CD14-positive monocyte (primary cell): ENCODE measurements at regions not wholly inside any gene's neighbourhood (a gene's known extent, or its start where the extent isn't known, plus 50 kb on each side); places are given as distances from the start of the nearest gene placed in this dataset.

Source experiments
- DNase-seq, 3 donors: peaks; one replicate each; pipeline ENCODE4 v3.0.0-alpha.2; 2011 to 2022
- H2AFZ ChIP-seq: 2 replicates; pipeline ENCODE4 v1.6.0; 2012; ENCODE audit warnings: mild to moderate bottlenecking, low read depth, low read length, inconsistent platforms; ENCODE audit not compliant: insufficient read depth, poor library complexity, severe bottlenecking
- H3K27ac ChIP-seq, 2 donors: 1 replicate in 1 of 2; 2 replicates in 1 of 2; pipeline ENCODE4 v1.5.1; 2012 to 2013; ENCODE audit warnings: low read length in 2 of 2, control low read depth in 1 of 2, inconsistent platforms in 1 of 2, low read depth in 1 of 2, mild to moderate bottlenecking in 1 of 2
- H3K27me3 ChIP-seq, 2 donors: one replicate each; pipeline versions ENCODE4 v1.6.0 to v1.6.1; 2011 to 2013; ENCODE audit warnings: low read length in 2 of 2; ENCODE audit not compliant: control insufficient read depth in 2 of 2, insufficient read depth in 2 of 2
- H3K36me3 ChIP-seq, 2 donors: replicated peaks in 1 of 2; 1 replicate in 1 of 2; 2 replicates in 1 of 2; pipeline versions ENCODE4 v1.5.1 to v1.6.1; 2012 to 2013; ENCODE audit warnings: low read length in 2 of 2, control low read depth in 1 of 2, inconsistent platforms in 1 of 2, mild to moderate bottlenecking in 1 of 2; ENCODE audit not compliant: insufficient read depth in 2 of 2, control insufficient read depth in 1 of 2
- H3K4me1 ChIP-seq, 2 donors: 1 replicate in 1 of 2; 2 replicates in 1 of 2; pipeline versions ENCODE4 v1.5.1 to v1.6.1; 2012 to 2013; ENCODE audit warnings: low read length in 2 of 2, control low read depth in 1 of 2, inconsistent platforms in 1 of 2, mild to moderate bottlenecking in 1 of 2, moderate library complexity in 1 of 2; ENCODE audit not compliant: insufficient read depth in 2 of 2, control insufficient read depth in 1 of 2
- H3K4me2 ChIP-seq: replicated peaks from 2 replicates; pipeline ENCODE3; 2012; ENCODE audit warnings: low read length, moderate library complexity, mild to moderate bottlenecking; ENCODE audit not compliant: poor library complexity, severe bottlenecking; ENCODE audit errors: extremely low read depth
- H3K4me3 ChIP-seq, 3 experiments: fragments of 200-600 bp in 1 of 3; sonication (generic) in 1 of 3; replicated peaks in 1 of 3; 1 replicate in 2 of 3; 2 replicates in 1 of 3; pipeline ENCODE4 v1.5.1; 2011 to 2013; ENCODE audit warnings: low read length in 3 of 3, mild to moderate bottlenecking in 3 of 3, control low read depth in 2 of 3, low read depth in 2 of 3, inconsistent platforms in 1 of 3, moderate library complexity in 1 of 3
- H3K79me2 ChIP-seq: 2 replicates; pipeline ENCODE4 v1.6.0; 2012; ENCODE audit warnings: mild to moderate bottlenecking, control low read depth, inconsistent platforms, low read length, moderate library complexity; ENCODE audit not compliant: insufficient read depth
- H3K9ac ChIP-seq: 2 replicates; pipeline ENCODE4 v1.6.0; 2017; ENCODE audit warnings: low read length, mild to moderate bottlenecking; ENCODE audit not compliant: insufficient read depth, poor library complexity, severe bottlenecking
- H3K9me3 ChIP-seq, 2 donors: replicated peaks in 1 of 2; 1 replicate in 1 of 2; 2 replicates in 1 of 2; pipeline versions ENCODE4 v1.5.1 to v1.6.1; 2012 to 2013; ENCODE audit warnings: low read length in 2 of 2, control low read depth in 1 of 2; ENCODE audit not compliant: control insufficient read depth in 1 of 2, insufficient read depth in 1 of 2
- H4K20me1 ChIP-seq: 2 replicates; pipeline ENCODE4 v1.6.0; 2012; ENCODE audit warnings: mild to moderate bottlenecking, low read length, control low read depth, moderate library complexity; ENCODE audit not compliant: insufficient read depth
- H3K27ac Mint-ChIP-seq, 7 donors: one replicate each; pipeline ENCODE4 v1.8.0; 2020; ENCODE audit warnings: mild to moderate bottlenecking in 7 of 7, mixed read lengths in 7 of 7, moderate library complexity in 6 of 7, inconsistent platforms in 2 of 7
- H3K27me3 Mint-ChIP-seq, 3 donors: one replicate each; pipeline ENCODE4 v1.8.0; 2021 to 2022; ENCODE audit warnings: low read depth in 3 of 3, mild to moderate bottlenecking in 3 of 3, mixed read lengths in 3 of 3, moderate library complexity in 3 of 3, inconsistent platforms in 1 of 3
- H3K36me3 Mint-ChIP-seq, 2 donors: one replicate each; pipeline ENCODE4 v1.8.0; 2020; ENCODE audit warnings: mixed read lengths in 2 of 2, inconsistent platforms in 1 of 2, mild to moderate bottlenecking in 1 of 2
- H3K4me1 Mint-ChIP-seq: one replicate; pipeline ENCODE4 v1.8.0; 2020; ENCODE audit warnings: mild to moderate bottlenecking, mixed read lengths
- H3K4me3 Mint-ChIP-seq, 2 donors: one replicate each; pipeline ENCODE4 v1.8.0; 2020; ENCODE audit warnings: mild to moderate bottlenecking in 2 of 2, mixed read lengths in 2 of 2, moderate library complexity in 1 of 2
- H3K9me3 Mint-ChIP-seq, 7 donors: one replicate each; pipeline ENCODE4 v1.8.0; 2020 to 2022; ENCODE audit warnings: mixed read lengths in 7 of 7, mild to moderate bottlenecking in 6 of 7, moderate library complexity in 6 of 7, inconsistent platforms in 2 of 7
- CTCF ChIP-seq: fragments of 200-600 bp; IDR thresholded peaks from one replicate; pipeline ENCODE4 v1.8.0; 2022; ENCODE audit warnings: antibody characterized with exemption, mild to moderate bottlenecking
- WGBS: methylation state at CpG from one replicate; pipeline ENCODE4 v1.1.5; 2013; ENCODE audit warnings: missing lambda C conversion rate; ENCODE audit not compliant: insufficient coverage; 5-methylcytosine and 5-hydroxymethylcytosine counted together
- intact Hi-C, 2 donors: fragments of 100-400 bp; cut with micrococcal nuclease; formaldehyde crosslinking; loops; one replicate each; pipeline versions ENCODE4 v1.15.0 to v1.15.1; 2023

- Histone ChIP-seq H2AFZ (no peak overlapping the region), H4K20me1 (no peaks in the 10 kb centered on the region)
Observed at GRCh38 chr6:55963301-55963700, 87.9 kb upstream of the BMP5 start.

GRCh38 chr6:55960344-55960743, 85.0 kb upstream of the BMP5 start:
- no peak overlapping the region for H3K4me2 ChIP-seq
- H3K27ac ChIP-seq, result no peak overlapping the region
- H3K36me3 ChIP-seq, result no peaks in the 10 kb centered on the region
- no CpG with 5 or more reads among the region's 3 CpGs for WGBS
- no peaks in the 10 kb centered on the region for H3K4me1 ChIP-seq
- H3K4me3 ChIP-seq, result no peak overlapping the region
- Mint-ChIP-seq H3K27me3 (peaks cover 0 to 5% (median 0%) of the 10 kb centered on the region in 3 donors), H3K36me3 (no peaks in the 10 kb centered on the region), H3K9me3 (no peaks in the 10 kb centered on the region), H3K4me3 (no peak overlapping the region), H3K27ac (no peak overlapping the region), H3K4me1 (no peaks in the 10 kb centered on the region)
- no peaks in the 10 kb centered on the region for H3K9me3 ChIP-seq
- no peak overlapping the region for H3K9ac ChIP-seq
- no peaks in the 10 kb centered on the region for H3K27me3 ChIP-seq
- intact Hi-C loops, result loop anchor here in 1 of 2 donors (1.0 kb wide), 1 partner anchor 22 kb away; no protein-coding TSS in a partner anchor
- no peaks in the 10 kb centered on the region for H4K20me1 ChIP-seq
- no peak for DNase-seq
- TF ChIP-seq CTCF, result no peak
- H3K79me2 ChIP-seq, result no peaks in the 10 kb centered on the region
- no peak overlapping the region for H2AFZ ChIP-seq

More at GRCh38 chr6:55963301-55963700, 87.9 kb upstream of the BMP5 start:
- no peak overlapping the region for H3K27ac Mint-ChIP-seq
- H3K36me3 Mint-ChIP-seq, result no peaks in the 10 kb centered on the region
- TF ChIP-seq CTCF, result no peak
- Histone ChIP-seq H3K9me3 (no peaks in the 10 kb centered on the region), H3K36me3 (no peaks in the 10 kb centered on the region), H3K9ac (no peak overlapping the region), H3K27me3 (no peaks in the 10 kb centered on the region), H3K27ac (no peak overlapping the region), H3K4me3 (no peak overlapping the region), H3K4me2 (no peak overlapping the region), H3K4me1 (no peaks in the 10 kb centered on the region), H3K79me2 (no peaks in the 10 kb centered on the region)
- peaks cover 0 to 7% (median 6%) of the 10 kb centered on the region in 3 donors for H3K27me3 Mint-ChIP-seq
- intact Hi-C loops, result no loop called here
- 92% methylated on average over 3 of the region's 3 CpGs for WGBS
- no peak for DNase-seq
- no peaks in the 10 kb centered on the region for H3K4me1 Mint-ChIP-seq
- H3K9me3 Mint-ChIP-seq, result no peaks in the 10 kb centered on the region
- H3K4me3 Mint-ChIP-seq, result no peak overlapping the region
